ENCODE measurements at regions not wholly inside any gene's neighbourhood (a gene's known extent, or its start where the extent isn't known, plus 50 kb on each side); places are given as distances from the start of the nearest gene placed in this dataset.

- TF ChIP-seq, protein P1, sequence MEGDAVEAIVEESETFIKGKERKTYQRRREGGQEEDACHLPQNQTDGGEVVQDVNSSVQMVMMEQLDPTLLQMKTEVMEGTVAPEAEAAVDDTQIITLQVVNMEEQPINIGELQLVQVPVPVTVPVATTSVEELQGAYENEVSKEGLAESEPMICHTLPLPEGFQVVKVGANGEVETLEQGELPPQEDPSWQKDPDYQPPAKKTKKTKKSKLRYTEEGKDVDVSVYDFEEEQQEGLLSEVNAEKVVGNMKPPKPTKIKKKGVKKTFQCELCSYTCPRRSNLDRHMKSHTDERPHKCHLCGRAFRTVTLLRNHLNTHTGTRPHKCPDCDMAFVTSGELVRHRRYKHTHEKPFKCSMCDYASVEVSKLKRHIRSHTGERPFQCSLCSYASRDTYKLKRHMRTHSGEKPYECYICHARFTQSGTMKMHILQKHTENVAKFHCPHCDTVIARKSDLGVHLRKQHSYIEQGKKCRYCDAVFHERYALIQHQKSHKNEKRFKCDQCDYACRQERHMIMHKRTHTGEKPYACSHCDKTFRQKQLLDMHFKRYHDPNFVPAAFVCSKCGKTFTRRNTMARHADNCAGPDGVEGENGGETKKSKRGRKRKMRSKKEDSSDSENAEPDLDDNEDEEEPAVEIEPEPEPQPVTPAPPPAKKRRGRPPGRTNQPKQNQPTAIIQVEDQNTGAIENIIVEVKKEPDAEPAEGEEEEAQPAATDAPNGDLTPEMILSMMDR (IDR thresholded peaks at IDR 0.05), result no peak
- no peak for TF ChIP-seq POLR2A (IDR thresholded peaks at IDR 0.05)
These were observed 451.3 kb downstream of the PLA2G4A start for GRCh38 chr1:187280031-187280430.
